Mucosa of descending colon (tissue), 3 donors: ENCODE measurements at regions not wholly inside any gene's neighbourhood (a gene's known extent, or its start where the extent isn't known, plus 50 kb on each side); places are given as distances from the start of the nearest gene placed in this dataset.

ENCODE experiments used
- ATAC-seq: fragments of 200-7000 bp; cut with Tn5 transposase; one replicate; pipeline ENCODE4 v1.9.1; 2020; ENCODE audit warnings: mild to moderate bottlenecking, moderate library complexity
- DNase-seq, 3 donors: peaks; one replicate each; pipeline ENCODE4 v3.0.0-alpha.2; 2020
- H3K36me3 ChIP-seq: fragments of 200-600 bp; one replicate; pipeline ENCODE4 v1.8.0; 2021; ENCODE audit warnings: low read depth, mild to moderate bottlenecking
- H3K4me1 ChIP-seq: fragments of 200-600 bp; one replicate; pipeline ENCODE4 v1.8.0; 2021; ENCODE audit warnings: low read depth, mild to moderate bottlenecking
- H3K4me3 ChIP-seq: fragments of 200-600 bp; one replicate; pipeline ENCODE4 v1.8.0; 2021; ENCODE audit warnings: mild to moderate bottlenecking
- H3K9me3 ChIP-seq: fragments of 200-600 bp; one replicate; pipeline ENCODE4 v1.8.0; 2021; ENCODE audit warnings: mild to moderate bottlenecking
- intact Hi-C, 2 donors: fragments of 100-400 bp; cut with DNase I in 1 of 2; cut with micrococcal nuclease in 1 of 2; formaldehyde crosslinking; loops; one replicate each; pipeline versions ENCODE4 v1.11.0 to v1.11.1; 2022; cut with DNase I, micrococcal nuclease
- TF ChIP-seq, protein P1 (sequence below): fragments of 200-600 bp; IDR thresholded peaks from one replicate; pipeline ENCODE4 v1.8.0; 2022; ENCODE audit warnings: antibody characterized with exemption, mild to moderate bottlenecking
- donor health status: DM: no; HTN: no; CAD: no; lungs with moderate emphysema.
- donor health status: DM: no; HTN: no; CAD: no.
- donor health status: DM: no; HTN: yes; CAD: no.

DNA sequence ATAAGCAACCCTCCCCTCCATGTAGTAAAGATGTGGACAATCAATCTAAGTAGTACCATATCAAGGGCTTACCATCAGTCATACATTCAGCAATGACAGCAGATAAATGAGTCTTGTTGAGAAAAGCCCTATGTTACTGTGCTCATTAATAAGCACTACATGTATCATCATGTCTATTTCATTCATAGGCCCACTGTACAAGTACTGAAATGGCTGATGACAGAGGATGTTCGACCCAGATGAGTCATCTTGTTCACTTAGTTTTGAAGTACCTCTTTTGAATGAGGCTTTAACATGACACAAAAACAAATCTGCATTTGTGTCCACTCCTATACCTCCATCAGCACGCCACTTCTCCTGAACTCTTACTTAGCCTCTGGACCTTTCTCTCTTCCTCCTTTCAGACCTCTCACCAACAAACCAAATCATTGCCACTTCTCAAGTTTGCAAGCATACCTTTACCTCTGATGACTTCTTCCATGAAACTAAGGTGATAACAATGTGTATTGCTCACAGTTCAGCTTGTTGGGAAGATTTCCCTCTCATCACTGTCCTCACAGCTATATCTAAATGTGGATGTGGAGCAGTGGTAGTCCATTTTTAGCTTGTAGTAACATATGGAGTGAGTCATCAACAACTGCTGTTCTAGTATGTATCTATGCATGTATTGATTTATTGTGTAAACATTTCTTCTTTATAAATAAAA is 921.0 kb upstream of the SLC39A10 start:
- DNase-seq (no peak), ATAC-seq (no peak)
- no peaks in the 10 kb centered on the region for H3K9me3 ChIP-seq
- H3K4me1 ChIP-seq: no peaks in the 10 kb centered on the region
- intact Hi-C loops: no loop called here
- H3K36me3 ChIP-seq: no peaks in the 10 kb centered on the region
- no peak overlapping the region for H3K4me3 ChIP-seq
- TF ChIP-seq, protein P1, sequence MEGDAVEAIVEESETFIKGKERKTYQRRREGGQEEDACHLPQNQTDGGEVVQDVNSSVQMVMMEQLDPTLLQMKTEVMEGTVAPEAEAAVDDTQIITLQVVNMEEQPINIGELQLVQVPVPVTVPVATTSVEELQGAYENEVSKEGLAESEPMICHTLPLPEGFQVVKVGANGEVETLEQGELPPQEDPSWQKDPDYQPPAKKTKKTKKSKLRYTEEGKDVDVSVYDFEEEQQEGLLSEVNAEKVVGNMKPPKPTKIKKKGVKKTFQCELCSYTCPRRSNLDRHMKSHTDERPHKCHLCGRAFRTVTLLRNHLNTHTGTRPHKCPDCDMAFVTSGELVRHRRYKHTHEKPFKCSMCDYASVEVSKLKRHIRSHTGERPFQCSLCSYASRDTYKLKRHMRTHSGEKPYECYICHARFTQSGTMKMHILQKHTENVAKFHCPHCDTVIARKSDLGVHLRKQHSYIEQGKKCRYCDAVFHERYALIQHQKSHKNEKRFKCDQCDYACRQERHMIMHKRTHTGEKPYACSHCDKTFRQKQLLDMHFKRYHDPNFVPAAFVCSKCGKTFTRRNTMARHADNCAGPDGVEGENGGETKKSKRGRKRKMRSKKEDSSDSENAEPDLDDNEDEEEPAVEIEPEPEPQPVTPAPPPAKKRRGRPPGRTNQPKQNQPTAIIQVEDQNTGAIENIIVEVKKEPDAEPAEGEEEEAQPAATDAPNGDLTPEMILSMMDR: no peak

DNA sequence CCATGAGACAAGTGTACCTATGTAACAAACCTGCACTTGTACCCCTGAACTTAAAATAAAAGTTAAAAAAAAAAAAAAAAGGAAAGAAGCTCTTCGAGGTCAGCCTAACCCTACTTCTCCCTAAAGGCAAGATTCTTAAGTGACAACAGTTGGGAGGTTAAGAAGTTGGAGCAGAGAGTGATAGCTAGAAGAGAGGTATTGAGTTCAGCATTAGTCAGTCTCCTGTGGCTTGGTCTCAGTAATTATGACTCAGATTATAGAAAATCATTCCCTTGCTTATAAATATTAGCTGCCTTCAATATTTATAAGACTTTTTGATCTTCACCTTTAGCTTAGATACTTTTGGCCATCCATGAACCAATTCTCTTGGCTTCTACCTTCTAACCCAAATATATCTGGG is 926.8 kb upstream of the SLC39A10 start:
- DNase-seq (no peak), ATAC-seq (no peak)
- no peak overlapping the region for H3K4me3 ChIP-seq
- H3K36me3 ChIP-seq: no peaks in the 10 kb centered on the region
- no peaks in the 10 kb centered on the region for H3K9me3 ChIP-seq
- H3K4me1 ChIP-seq: no peaks in the 10 kb centered on the region
- TF ChIP-seq, protein P1: no peak
- intact Hi-C loops: no loop called here

DNA sequence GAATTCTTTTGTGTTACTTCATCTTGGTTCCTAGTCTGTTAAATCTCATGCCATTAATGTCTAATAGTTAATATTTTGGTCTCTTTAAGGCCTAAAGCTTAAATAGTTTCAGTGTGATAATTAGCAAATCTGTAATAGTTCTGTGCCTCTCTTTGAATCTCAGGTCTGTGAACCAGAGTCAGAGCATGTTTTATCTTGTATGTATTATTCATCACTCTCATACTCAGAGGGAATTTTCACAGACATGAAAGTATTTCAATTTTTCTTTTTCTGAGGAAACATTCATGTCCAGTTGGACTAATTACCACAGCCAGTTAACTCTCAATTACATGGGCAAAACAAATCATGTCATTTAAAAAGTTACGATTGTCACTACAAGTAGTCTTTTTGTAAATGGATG is 931.9 kb upstream of the SLC39A10 start:
- DNase-seq: no peak
- intact Hi-C loops: no loop called here
- Histone ChIP-seq H3K4me3 (no peak overlapping the region), H3K4me1 (no peaks in the 10 kb centered on the region), H3K9me3 (no peaks in the 10 kb centered on the region), H3K36me3 (no peaks in the 10 kb centered on the region)
- no peak for ATAC-seq
- TF ChIP-seq, protein P1: no peak

DNA sequence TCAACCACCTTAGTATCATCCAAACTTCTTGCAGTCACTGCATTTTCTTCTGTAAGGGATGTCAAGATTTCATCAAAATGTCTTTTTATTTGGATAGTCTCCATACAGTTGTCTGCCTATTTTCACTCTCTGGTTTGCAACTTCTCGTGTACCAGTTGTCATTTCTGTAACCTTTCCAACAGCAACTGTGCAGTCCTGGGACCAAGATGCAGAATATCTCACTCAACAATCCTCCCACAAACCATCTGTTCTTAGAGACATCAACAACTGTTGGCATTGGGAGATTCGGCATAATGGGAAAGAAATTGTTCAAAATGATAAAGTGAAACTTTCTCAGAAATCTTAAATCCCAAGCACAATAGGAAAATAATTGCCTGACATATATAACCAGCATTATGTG is 933.6 kb upstream of the SLC39A10 start:
- H3K4me1 ChIP-seq: no peaks in the 10 kb centered on the region
- H3K36me3 ChIP-seq: no peaks in the 10 kb centered on the region
- DNase-seq (no peak), ATAC-seq (no peak)
- intact Hi-C loops: no loop called here
- no peak overlapping the region for H3K4me3 ChIP-seq
- TF ChIP-seq, protein P1: no peak
- H3K9me3 ChIP-seq: no peaks in the 10 kb centered on the region

DNA sequence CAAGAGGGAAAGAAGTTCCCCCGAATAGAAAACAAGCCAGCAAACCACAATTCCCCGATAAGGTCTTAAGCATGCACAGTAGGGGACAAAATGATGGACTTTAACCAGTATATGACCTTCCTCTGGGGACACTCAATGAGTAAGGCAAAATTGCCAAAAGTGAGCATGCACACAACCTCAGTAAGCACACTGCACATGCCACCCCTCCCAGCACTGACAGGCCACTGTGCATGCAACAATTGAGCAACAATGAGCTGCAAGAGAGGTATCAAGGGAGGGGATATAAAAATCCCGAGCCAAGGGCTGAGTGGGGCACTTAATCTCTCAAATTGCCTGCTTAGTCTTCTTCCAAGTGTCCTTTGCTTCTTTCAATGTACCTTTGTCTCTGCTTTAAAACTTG is 935.8 kb upstream of the SLC39A10 start:
- DNase-seq: no peak
- TF ChIP-seq, protein P1: no peak
- ATAC-seq: no peak
- intact Hi-C loops: no loop called here
- Histone ChIP-seq H3K4me3 (no peak overlapping the region), H3K36me3 (no peaks in the 10 kb centered on the region), H3K9me3 (no peaks in the 10 kb centered on the region), H3K4me1 (no peaks in the 10 kb centered on the region)

DNA sequence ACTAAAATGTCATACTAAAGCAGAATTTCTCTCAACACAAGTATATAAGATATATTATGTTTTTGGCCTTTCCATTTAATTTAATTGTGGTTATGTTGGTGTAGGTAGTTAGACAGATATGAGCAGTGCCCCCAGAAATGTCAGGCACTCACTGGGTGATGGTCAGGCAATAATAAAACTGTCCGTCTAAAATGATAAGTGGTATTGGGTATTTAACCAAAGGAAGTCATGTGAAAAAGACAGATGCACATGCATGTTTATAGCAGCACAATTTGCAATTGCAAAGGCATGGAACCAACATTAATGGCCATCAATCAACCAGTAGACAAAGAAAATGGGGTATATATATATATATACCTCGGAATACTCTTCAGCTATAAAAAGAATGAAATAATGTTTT is 936.6 kb upstream of the SLC39A10 start:
- Histone ChIP-seq H3K9me3 (no peaks in the 10 kb centered on the region), H3K4me3 (no peak overlapping the region), H3K4me1 (no peaks in the 10 kb centered on the region), H3K36me3 (no peaks in the 10 kb centered on the region)
- DNase-seq (no peak), ATAC-seq (no peak)
- intact Hi-C loops: no loop called here
- TF ChIP-seq, protein P1: no peak
